ENCODE measurements at regions not wholly inside any gene's neighbourhood (a gene's known extent, or its start where the extent isn't known, plus 50 kb on each side); places are given as distances from the start of the nearest gene placed in this dataset.

GRCh38 chr21:19010996-19011395, 607.4 kb upstream of the TMPRSS15 start:
- TF ChIP-seq FOXM1 (IDR thresholded peaks at IDR 0.05; ENCODE audit: borderline replicate concordance, low read depth) = no peak
- TF ChIP-seq CEBPB (IDR thresholded peaks at IDR 0.05) = no peak
- no peak for TF ChIP-seq TAF1 (IDR thresholded peaks at IDR 0.05; ENCODE audit: low read depth)
- no peak for TF ChIP-seq EP300 (IDR thresholded peaks at IDR 0.05; ENCODE audit: borderline replicate concordance)
- no peak for TF ChIP-seq ZBTB7A (IDR thresholded peaks at IDR 0.05; ENCODE audit: low read depth)
- TF ChIP-seq NFIC (IDR thresholded peaks at IDR 0.05) = no peak
- TF ChIP-seq, protein P1, sequence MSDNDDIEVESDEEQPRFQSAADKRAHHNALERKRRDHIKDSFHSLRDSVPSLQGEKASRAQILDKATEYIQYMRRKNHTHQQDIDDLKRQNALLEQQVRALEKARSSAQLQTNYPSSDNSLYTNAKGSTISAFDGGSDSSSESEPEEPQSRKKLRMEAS (IDR thresholded peaks at IDR 0.05) = no peak
- TF ChIP-seq RAD21 (IDR thresholded peaks at IDR 0.05; ENCODE audit: low read depth) = no peak
- TF ChIP-seq YY1 (IDR thresholded peaks at IDR 0.05; ENCODE audit: low read depth) = no peak
- no peak for TF ChIP-seq EGR1 (IDR thresholded peaks at IDR 0.05)
- TF ChIP-seq, protein P2, sequence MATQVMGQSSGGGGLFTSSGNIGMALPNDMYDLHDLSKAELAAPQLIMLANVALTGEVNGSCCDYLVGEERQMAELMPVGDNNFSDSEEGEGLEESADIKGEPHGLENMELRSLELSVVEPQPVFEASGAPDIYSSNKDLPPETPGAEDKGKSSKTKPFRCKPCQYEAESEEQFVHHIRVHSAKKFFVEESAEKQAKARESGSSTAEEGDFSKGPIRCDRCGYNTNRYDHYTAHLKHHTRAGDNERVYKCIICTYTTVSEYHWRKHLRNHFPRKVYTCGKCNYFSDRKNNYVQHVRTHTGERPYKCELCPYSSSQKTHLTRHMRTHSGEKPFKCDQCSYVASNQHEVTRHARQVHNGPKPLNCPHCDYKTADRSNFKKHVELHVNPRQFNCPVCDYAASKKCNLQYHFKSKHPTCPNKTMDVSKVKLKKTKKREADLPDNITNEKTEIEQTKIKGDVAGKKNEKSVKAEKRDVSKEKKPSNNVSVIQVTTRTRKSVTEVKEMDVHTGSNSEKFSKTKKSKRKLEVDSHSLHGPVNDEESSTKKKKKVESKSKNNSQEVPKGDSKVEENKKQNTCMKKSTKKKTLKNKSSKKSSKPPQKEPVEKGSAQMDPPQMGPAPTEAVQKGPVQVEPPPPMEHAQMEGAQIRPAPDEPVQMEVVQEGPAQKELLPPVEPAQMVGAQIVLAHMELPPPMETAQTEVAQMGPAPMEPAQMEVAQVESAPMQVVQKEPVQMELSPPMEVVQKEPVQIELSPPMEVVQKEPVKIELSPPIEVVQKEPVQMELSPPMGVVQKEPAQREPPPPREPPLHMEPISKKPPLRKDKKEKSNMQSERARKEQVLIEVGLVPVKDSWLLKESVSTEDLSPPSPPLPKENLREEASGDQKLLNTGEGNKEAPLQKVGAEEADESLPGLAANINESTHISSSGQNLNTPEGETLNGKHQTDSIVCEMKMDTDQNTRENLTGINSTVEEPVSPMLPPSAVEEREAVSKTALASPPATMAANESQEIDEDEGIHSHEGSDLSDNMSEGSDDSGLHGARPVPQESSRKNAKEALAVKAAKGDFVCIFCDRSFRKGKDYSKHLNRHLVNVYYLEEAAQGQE (IDR thresholded peaks at IDR 0.05; ENCODE audit: low read depth) = no peak
- TF ChIP-seq, protein P3, sequence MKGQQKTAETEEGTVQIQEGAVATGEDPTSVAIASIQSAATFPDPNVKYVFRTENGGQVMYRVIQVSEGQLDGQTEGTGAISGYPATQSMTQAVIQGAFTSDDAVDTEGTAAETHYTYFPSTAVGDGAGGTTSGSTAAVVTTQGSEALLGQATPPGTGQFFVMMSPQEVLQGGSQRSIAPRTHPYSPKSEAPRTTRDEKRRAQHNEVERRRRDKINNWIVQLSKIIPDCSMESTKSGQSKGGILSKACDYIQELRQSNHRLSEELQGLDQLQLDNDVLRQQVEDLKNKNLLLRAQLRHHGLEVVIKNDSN (IDR thresholded peaks at IDR 0.05) = no peak
- TF ChIP-seq CREB1 (IDR thresholded peaks at IDR 0.05; ENCODE audit: low read depth) = no peak
